Pancreas (tissue), 10 donors: ENCODE measurements at regions not wholly inside any gene's neighbourhood (a gene's known extent, or its start where the extent isn't known, plus 50 kb on each side); places are given as distances from the start of the nearest gene placed in this dataset.

Experiments used
- ATAC-seq, 4 donors: fragments of 200-7000 bp; cut with Tn5 transposase; one replicate each; pipeline versions ENCODE4 v1.8.0 to v1.9.1; 2020; ENCODE audit warnings: mild to moderate bottlenecking in 4 of 4, moderate library complexity in 4 of 4
- DNase-seq, 6 donors: peaks; one replicate each; pipeline ENCODE4 v3.0.0-alpha.2; 2020
- FAIRE-seq: peaks from 2 replicates; lab custom pipeline; 2012; peaks lifted over from hg19 to GRCh38; lab: Jason Lieb, UNC
- H3K27ac ChIP-seq, 4 donors: fragments of 200-600 bp; sonication (generic); 1 replicate in 3 of 4; 2 replicates in 1 of 4; pipeline versions ENCODE4 v1.5.0 to v1.8.0; 2020
- H3K27me3 ChIP-seq, 4 donors: fragments of 200-600 bp; one replicate each; pipeline ENCODE4 v1.8.0; 2021
- H3K36me3 ChIP-seq, 3 donors: fragments of 200-600 bp; sonication (generic) in 1 of 3; one replicate each; pipeline versions ENCODE4 v1.5.0 to v1.8.0; 2020 to 2021
- H3K4me1 ChIP-seq, 3 donors: fragments of 200-600 bp; one replicate each; pipeline ENCODE4 v1.8.0; 2021
- H3K4me3 ChIP-seq, 4 donors: fragments of 200-600 bp; sonication (generic) in 2 of 4; one replicate each; pipeline versions ENCODE4 v1.5.0 to v1.8.0; 2020 to 2021
- H3K9me3 ChIP-seq, 4 donors: fragments of 200-600 bp; one replicate each; pipeline ENCODE4 v1.8.0; 2021
- CTCF ChIP-seq, 4 donors: fragments of 200-600 bp; sonication (generic) in 3 of 4; IDR thresholded peaks; one replicate each; pipeline versions ENCODE4 v1.5.0 to v1.8.0; 2021; ENCODE audit warnings: antibody characterized with exemption in 4 of 4
- WGBS, 2 donors: extraction: QIAGEN DNeasy Blood & Tissue Kit; methylation state at CpG; one replicate each; pipeline ENCODE4 v1.1.7; 2013; 5-methylcytosine and 5-hydroxymethylcytosine counted together
- intact Hi-C, 3 donors: fragments of 100-400 bp; cut with DNase I; formaldehyde crosslinking; loops; one replicate each; pipeline versions ENCODE4 v1.11.1 to v1.14.2; 2022
- donor health status: healthy with polysubstance abuse.
- donor health status: DM: no; HTN: no; CAD: no; lungs with moderate emphysema.
- donor health status: DM: no; HTN: no; CAD: no.
- donor health status: control.
- donor health status: control.
- donor health status: Bipolar disorder and iron deficiency.
- donor health status: DM: yes; HTN: yes; CAD: no.
- donor health status: DM: no; HTN: no; CAD: no.
- donor health status: DM: no; HTN: no; CAD: no.
- donor health status: DM: yes; HTN: yes; CAD: no.

GRCh38 chr2:175536059-175536458 lies 354.5 kb upstream of the ATP5MC3 start:
- TF ChIP-seq CTCF (IDR thresholded peaks at IDR 0.05) = no peak
- intact Hi-C loops = no loop called here
- WGBS, 2 donors = 30 to 33% methylated on average over 1 of the region's 1 CpG
- Histone ChIP-seq H3K36me3 (no peaks in the 10 kb centered on the region), H3K27me3 (no peaks in the 10 kb centered on the region), H3K4me1 (no peaks in the 10 kb centered on the region), H3K9me3 (no peaks in the 10 kb centered on the region), H3K4me3 (no peak overlapping the region), H3K27ac (no peak overlapping the region)
- DNase-seq = no peak
- no peak for FAIRE-seq
- no peak for ATAC-seq

- DNase-seq = no peak
- Histone ChIP-seq H3K9me3 (no peaks in the 10 kb centered on the region), H3K27me3 (no peaks in the 10 kb centered on the region), H3K4me3 (no peak overlapping the region), H3K27ac (no peak overlapping the region), H3K36me3 (no peaks in the 10 kb centered on the region), H3K4me1 (no peaks in the 10 kb centered on the region)
- FAIRE-seq = no peak
- ATAC-seq = no peak
- intact Hi-C loops = no loop called here
- 58 to 63% methylated on average over 4 of the region's 4 CpGs for WGBS, 2 donors
- TF ChIP-seq CTCF (IDR thresholded peaks at IDR 0.05) = no peak
Measured at GRCh38 chr2:175535631-175536030, 354.1 kb upstream of the ATP5MC3 start.

- 37 to 55% methylated on average over 1 of the region's 1 CpG for WGBS, 2 donors
- H3K27ac ChIP-seq = no peak overlapping the region
- no peak for FAIRE-seq
- TF ChIP-seq CTCF (IDR thresholded peaks at IDR 0.05) = no peak
- intact Hi-C loops = no loop called here
- H3K27me3 ChIP-seq = no peaks in the 10 kb centered on the region
- H3K36me3 ChIP-seq = no peaks in the 10 kb centered on the region
- no peak overlapping the region for H3K4me3 ChIP-seq
- H3K4me1 ChIP-seq = no peaks in the 10 kb centered on the region
- H3K9me3 ChIP-seq = no peaks in the 10 kb centered on the region
- no peak for DNase-seq
- ATAC-seq = no peak
Measured at GRCh38 chr2:175525975-175526374, 344.5 kb upstream of the ATP5MC3 start.

GRCh38 chr2:175523001-175523400 lies 341.5 kb upstream of the ATP5MC3 start:
- no peaks in the 10 kb centered on the region for H3K4me1 ChIP-seq
- no peak overlapping the region for H3K27ac ChIP-seq
- FAIRE-seq (no peak), ATAC-seq (no peak), DNase-seq (no peak)
- no peaks in the 10 kb centered on the region for H3K9me3 ChIP-seq
- intact Hi-C loops = no loop called here
- no peaks in the 10 kb centered on the region for H3K36me3 ChIP-seq
- 46 to 59% methylated on average over 2 of the region's 2 CpGs for WGBS, 2 donors
- H3K4me3 ChIP-seq = no peak overlapping the region
- no peaks in the 10 kb centered on the region for H3K27me3 ChIP-seq
- TF ChIP-seq CTCF (IDR thresholded peaks at IDR 0.05) = no peak

DNA sequence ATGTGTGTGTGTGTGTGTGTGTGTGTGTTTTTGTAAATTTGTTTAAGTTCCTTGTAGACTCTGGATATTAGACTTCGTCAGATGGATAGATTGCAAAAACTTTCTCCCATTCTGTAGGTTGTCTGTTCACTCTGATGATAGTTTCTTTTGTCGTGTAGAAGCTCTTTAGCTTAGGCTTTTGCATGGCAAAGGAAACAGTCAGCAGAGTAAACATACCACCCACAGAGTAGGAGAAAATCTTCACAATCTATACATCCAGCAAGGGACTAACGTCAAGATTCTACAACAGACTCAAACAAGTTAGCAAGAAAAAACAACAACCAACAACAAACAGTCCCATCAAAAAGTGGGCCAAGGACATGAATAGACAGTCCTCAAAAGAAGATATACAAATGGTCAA lies 336.7 kb upstream of the ATP5MC3 start:
- Histone ChIP-seq H3K9me3 (no peaks in the 10 kb centered on the region), H3K27ac (no peak overlapping the region), H3K4me3 (no peak overlapping the region), H3K27me3 (no peaks in the 10 kb centered on the region), H3K4me1 (no peaks in the 10 kb centered on the region), H3K36me3 (no peaks in the 10 kb centered on the region)
- no peak for ATAC-seq
- no peak for DNase-seq
- intact Hi-C loops = no loop called here
- no peak for FAIRE-seq
- WGBS, 2 donors = 18 to 37% methylated on average over 3 of the region's 3 CpGs
- no peak for TF ChIP-seq CTCF (IDR thresholded peaks at IDR 0.05)
